GM19372 (cell line): ENCODE measurements at regions not wholly inside any gene's neighbourhood (a gene's known extent, or its start where the extent isn't known, plus 50 kb on each side); places are given as distances from the start of the nearest gene placed in this dataset.
"Not testable (repeated sequence)": the region's sequence is repeated elsewhere in the genome, so short reads cannot be mapped to it uniquely, and the experiment has no call there.

ENCODE experiments used
- ATAC-seq: cut with Tn5 transposase; IDR thresholded peaks from one replicate; pipeline ENCODE4 v1.9.1; 2021; ENCODE audit warnings: mild to moderate bottlenecking, low read depth, moderate library complexity; ENCODE audit not compliant: unreplicated experiment

DNA sequence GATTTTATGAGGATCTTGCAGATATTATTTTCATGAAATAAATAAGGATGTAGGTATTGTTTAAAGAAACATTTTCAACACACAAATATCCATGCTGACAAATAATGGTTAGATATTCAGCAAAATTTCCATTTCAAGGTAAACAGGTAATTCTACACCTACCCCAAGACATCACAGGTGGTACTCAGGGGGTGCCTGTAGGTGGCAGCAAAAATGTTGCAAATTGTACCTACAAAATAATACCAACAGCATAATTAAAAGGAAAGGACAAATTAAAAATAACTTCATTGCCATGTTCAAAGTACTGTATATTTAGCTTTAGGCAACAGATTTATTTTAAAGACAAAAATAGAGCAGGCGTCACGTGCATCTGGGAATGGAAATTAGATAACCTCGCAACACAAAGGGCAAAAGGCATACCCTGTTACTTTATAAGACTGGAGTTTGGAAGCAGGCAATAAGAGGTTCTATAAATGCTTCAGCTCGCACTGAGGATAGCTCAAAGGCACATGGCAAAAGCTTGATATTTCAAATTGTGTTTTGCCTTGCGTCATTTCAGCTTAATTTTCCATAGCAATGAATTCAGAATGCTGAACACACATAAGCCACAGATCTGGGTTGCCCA is 630.5 kb downstream of the TDRD15 start:
- no peak for ATAC-seq

DNA sequence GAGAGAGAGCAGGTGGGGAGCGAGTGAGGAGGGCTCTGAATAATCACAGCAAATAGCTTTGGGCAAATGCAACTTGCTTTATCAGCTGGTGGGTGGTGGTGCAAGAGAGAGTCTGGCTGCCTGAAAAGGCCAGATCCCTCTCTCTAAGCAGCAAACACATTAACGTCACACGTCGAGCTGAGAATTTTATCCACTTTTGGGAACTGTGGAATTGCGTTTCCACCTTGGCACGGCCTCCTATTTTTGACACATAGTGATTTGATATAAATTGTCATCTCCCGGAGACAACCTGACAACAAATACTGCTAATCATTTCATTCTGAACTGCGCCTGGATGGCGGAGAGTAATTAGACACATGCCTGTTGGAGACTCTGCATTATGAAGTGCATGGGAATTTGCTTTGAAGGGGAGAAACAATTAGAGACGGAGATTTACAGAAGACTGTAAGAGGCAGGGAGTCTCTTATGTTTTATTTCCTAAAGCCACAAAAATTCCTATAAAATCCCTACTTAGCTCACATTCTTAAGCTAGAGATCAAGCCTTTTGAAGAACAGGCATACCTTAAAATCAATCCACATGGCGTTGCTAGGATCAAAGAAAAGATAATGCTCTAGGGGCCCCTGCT is 634.1 kb downstream of the TDRD15 start:
- no peak for ATAC-seq

DNA sequence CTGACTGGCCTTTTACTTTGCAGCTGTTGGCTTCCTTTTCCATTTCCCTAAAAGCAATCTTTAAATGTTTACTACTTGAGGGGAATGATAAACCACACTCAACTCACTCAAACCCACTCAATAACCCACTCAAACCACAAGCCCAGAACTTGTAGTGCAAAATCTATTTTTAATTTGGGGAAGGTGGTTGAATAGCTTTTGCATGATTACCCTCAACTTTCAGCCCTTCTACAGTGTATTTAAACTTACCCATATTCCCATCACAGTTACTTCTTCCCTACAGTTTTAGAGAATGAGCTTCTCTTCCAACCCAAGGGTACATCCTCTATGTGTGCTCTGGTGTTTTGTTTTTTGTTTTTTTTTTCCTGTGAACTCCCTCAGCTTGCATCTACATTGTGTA is 636.1 kb downstream of the TDRD15 start:
- ATAC-seq, result no peak

DNA sequence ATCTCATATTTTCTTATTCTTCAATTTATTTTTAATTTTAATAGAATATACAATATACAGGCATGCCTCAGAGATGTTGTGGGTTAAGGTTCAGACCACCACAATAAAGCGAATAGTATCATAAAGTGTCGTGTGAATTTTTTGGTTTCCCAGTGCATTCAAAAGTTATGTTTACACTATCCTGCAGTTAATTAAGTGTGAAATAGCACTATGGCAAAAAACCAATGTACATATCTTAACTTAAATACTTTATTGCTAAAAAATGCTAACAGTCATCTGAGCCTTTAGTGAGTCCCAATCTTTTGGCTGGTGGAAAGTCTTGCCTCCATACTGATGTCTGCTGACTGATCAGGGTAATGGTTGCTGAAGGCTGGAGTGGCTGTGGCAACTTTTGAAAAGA is 637.6 kb downstream of the TDRD15 start:
- ATAC-seq, result no peak

DNA sequence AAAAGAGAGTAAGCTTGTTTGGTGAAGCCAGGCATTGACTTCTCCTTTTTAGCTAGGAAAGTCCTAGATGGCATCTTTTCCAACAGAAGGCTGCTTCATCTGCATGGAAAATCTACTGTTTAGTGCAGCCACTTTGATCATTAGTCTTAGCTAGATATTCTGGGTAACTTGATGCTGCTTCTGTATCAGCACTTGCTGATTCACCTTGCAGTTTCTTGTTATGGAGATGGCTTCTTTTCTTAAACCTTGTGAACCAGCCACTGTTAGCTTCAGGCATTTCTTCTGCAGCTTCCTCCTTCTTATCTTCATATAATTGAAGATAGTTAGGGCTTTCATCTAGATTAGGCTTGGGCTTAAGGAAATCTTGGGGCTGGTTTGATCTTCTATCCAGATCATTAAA is 639.7 kb downstream of the TDRD15 start:
- no peak for ATAC-seq

DNA sequence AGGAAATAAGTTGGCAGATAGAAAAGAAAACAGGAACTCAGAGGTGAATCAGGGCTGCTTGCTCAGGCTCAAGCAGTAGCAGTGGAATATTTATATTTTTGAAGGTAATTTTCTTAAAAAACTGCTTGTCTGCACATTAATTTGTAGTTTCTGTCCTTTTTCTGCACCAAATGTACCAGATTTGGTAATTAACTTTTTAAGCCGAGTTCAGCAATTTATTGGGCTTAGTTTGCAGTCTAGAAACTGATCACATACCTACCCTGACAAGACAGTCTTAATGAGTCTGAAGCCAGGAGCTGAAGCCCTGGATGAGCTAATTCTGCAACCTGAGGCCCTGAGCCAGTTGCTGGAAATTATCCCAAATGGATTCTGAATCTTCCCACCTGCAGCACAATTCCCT is 647.0 kb downstream of the TDRD15 start:
- ATAC-seq, result no peak

DNA sequence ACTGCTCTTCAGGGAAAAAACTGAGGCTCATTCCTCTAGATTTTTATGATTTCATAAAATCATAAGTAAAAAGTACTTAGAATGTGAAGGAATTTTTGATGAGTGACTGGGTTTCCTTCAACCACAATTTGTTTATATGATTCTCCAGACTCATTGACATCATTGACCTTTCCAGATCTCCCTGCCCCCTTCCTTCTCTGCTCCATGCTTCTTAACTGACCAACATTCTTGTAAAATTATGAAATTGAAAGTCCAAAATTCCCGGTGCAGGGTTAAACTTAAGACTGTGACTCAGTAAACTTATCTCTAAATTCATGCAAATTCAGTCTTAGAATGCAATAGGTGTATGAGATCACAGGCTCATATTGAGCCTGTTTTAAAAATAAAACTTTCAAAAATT is 648.9 kb downstream of the TDRD15 start:
- ATAC-seq, result no peak

DNA sequence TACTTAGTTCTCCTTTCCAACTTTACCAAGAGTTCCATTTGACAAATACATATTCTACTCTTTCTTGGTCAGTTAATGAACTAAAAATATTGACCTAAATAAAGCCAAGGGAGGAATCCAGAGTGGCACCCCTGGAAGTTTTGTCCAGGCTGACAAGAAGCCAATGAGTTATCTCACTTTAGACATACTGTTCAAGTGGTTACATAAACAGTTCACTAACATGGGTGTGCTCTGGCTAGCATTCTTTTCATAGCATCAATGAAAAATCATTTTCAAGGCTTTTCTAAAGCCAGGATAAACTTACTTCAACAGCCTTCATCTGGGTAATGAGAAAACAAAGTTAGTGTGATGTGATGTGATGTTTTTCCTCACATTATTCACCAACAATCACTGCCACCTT is 649.4 kb downstream of the TDRD15 start:
- no peak for ATAC-seq

DNA sequence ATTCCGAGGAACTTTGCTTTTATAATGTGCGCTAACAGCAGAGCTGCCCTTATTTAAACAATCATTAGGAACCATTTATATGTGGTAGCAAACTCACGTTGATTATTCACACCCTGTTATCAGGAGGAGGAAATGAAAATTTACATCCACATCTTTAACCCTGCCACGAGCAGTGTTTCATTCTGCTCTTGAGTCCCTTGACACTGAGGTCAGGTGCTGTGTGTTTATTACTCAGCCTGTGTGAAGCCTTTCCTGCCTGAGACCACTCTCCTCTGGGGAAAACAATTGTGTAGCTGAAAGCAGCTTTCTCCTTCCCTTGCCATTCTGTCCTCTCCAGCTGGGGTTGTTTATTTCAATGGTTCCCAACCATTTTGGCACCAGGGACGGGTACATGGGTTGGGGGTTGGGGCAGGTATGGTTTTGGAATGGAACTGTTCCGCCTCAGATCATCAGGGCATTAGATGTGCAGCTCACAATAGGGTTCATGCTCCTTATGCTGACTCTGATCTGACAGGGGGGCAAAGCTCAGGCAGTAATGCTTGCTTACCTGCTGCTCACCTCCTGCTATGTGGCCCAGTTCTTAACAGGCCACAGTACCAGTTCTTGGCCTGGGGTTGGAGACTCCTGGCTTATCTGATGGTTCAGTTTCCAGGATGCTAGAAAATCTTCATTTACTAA is 651.1 kb downstream of the TDRD15 start:
- no peak for ATAC-seq

DNA sequence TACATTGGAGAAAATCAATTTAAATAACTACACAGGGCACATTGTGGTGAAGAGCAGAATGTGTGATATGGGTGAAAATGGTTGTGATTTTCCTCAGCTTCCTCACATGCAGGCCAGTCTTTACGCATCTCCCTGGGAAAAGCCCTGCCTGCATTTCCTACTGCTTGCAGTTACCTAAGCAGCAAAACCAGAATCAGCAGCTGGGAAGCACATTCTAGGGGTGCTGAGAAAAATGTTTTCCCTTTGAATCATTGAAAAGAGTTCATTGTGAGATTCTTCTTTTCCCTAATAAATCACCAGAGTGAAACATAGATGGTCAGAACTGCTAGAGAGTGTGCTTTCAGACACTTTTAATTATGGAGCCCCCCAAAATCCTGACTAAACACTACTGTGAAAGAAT is 656.0 kb downstream of the TDRD15 start:
- ATAC-seq, result no peak

DNA sequence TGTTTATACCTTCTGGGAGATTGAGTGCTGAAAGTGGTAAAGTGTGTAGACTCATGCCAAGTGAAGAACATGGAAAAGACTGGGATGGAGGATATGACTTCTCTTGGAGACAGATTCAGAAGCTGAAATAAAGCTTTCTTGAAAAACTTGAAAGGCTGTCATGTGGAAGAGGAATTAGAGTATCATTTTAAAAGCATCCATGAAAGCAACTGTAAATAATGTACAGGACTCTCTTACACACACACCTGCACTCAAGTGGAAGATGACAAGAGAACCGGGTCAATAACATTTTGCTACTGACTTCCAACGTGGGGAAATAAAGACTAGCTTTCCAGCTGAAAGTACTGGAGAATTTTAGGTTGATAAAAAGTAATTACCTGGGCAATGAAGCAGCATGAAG is 658.2 kb downstream of the TDRD15 start:
- no peak for ATAC-seq

DNA sequence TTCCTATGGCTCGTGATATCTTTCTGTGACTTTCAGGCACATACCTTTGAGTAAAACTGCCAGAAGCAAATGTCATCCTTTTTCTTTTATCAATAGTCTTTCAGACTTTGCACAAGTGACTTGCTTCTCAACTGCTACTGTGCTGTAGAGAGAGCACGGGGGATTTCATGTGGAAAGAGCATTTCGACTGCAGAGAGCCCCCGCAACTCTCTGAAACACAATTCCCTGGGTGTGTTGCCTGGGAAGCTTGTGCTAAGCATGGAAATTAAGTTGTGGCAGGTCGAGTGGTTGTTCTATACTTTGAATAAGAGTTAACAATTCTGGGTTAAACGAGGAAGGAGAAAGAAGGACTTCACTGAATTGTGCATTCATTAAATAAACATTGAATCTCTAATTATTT is 659.1 kb downstream of the TDRD15 start:
- no peak for ATAC-seq

DNA sequence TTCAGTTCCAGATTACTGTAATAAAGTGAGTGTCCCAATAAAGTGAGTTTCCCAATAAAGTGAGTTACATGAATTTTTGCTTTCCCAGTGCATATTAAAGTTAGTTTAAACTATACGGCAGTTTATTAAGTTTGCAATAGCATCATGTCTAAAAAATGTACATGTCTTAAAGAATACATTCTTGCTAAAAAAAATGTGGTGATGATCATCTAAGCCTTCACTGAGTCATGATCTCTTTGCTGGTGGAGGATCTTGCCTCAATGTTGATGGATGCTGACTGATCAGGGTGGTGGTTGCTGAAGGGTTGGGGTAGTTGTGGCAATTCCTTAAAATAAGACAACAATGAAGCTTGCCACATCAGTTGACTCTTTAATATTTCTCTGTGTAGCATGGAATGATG is 664.2 kb downstream of the TDRD15 start:
- ATAC-seq, result no peak

DNA sequence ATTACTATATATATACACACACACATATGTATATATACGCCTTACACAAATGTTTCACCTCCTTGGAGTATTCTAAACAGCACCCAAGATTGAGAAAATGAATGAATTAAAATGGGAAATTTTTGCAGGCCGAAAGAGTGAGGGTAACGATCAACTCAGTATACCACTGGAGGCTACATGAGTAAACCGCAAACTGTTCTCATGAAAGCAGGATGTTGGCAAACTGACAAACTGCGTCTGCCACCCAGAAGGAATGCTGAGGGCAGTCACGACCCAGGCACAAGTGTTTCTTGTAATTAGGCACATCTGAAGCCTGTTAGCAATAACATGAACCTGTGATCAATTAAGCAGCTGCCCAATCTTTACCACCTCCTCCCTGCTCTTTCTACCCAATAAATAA is 666.5 kb downstream of the TDRD15 start:
- ATAC-seq, result not testable (repeated sequence)

DNA sequence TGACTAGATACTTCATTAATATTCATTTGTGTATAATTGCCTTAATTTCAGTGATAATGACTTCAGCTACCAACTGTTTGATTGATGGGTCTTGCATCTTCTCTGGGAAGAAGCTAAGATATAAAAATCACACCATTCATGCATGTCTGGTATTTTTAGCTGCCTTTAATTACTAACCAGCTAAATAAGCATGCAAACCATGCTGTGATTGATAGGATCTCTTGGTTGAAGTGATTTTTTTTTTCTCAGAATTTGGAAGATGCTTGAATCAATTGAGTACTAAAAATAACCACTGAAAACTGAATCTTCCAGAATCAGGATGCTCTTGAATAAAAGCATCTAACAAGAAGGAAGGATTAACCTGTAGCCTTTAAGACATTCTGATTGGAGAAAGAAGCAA is 668.8 kb downstream of the TDRD15 start:
- no peak for ATAC-seq

DNA sequence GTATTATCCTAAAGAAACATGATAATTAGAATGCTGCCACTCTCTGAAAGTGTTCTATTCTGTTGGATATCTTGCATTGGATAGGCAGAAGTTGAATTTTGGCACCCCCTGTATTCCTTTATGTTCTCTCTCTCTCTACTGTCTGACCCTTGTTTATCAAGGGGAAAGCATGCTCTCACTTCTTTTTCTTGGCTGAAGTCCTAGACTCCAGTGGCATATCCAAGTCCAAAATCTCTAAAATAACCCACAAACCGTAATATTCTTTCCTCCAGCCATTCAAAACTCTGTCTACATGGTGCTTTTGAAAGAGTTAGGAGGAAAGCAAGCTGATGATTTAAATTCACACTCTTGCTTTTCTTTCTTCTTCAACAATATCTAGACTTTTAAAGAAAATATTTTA is 669.7 kb downstream of the TDRD15 start:
- ATAC-seq, result no peak

DNA sequence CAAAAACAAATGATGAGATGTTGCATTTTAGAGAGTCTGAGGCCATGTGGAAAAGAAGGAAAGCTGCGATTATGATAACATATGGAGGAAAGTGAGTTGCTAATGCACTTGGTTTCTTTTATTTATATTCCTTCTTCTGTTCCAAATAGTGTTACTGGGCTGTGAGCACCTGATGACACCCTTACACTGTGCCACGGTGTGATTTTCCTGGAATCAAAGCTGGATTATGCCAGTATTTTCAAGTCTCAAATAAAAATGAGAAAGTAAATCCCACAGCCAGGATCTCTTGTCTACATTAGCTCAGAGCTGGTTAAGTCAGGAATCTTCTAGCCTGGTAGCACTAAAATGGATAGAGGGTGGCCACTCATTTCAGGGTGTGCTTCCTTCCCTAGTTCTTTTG is 670.8 kb downstream of the TDRD15 start:
- ATAC-seq, result no peak

DNA sequence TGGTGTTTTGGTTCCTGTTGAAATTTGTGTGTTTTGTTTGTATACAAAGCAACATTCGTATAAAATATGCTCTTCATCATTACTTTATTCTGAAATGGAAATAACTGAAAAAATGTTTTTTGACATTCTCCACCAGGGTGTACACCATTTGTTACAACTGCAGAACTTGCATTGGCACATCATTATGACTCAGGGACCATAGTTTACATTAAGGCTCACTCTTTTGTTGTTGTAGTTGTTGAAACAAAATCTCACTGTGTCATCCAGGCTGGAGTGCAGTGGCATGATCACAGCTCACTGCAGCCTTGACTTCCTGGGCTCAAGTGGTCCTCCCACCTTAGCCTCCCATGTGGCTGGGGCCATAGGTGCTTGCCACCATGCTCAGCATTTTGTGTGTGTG is 676.6 kb downstream of the TDRD15 start:
- no peak for ATAC-seq

DNA sequence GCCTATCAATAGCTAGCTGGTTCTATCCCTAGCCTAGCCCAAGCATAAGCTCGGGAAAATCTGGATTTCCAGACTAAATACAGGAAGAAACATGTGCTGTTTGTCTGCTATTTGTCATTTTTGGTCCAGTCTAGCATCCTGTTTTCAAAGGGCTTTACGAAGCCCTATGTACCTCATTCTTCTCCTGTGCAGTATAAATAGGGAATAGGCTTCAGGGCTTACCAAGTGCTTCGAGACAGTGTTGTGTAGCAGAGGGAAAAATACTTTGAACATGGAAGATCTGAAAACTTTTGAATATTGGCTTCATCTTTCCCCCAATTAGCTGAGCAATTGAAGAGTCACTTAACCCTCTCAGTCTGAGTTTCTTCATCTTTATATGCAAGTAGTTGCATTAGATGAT is 679.8 kb downstream of the TDRD15 start:
- no peak for ATAC-seq

DNA sequence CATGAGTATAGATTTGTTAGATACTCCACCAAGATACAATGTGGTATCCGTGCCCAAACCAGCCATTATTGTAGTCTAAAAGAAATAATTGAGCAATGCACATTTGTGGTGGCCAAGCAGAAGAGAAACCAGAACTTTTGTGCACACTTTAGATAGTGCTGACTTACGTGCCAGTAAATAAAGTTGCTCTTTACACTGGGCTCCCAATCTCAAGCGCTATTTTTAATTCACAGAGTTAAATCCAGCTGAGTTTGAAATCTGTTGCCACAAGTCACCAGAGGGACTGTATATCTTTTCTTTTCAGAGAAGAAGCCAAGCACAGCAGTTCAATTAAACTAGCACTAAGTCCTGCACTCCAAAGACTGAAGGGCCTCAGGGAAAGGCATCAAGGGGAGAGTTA is 680.4 kb downstream of the TDRD15 start:
- no peak for ATAC-seq

DNA sequence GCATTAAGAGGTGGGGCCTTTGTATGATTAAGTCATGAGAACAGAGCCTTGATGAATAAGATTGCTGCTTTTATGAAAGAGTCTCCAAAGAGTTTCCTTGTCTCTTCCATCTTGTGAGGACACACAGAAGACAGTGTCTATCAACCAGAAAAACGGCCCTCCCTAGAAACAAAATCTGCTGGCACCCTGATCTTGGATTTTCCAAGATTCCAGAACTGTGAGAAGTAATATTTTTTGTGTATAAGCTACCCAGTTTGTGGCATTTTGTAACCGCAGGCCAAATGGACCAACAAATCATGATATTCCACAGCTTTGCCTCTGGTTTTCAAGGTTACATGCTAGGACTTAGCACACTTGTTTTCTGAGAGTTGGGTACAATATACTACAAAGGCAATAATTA is 687.8 kb downstream of the TDRD15 start:
- ATAC-seq, result no peak

DNA sequence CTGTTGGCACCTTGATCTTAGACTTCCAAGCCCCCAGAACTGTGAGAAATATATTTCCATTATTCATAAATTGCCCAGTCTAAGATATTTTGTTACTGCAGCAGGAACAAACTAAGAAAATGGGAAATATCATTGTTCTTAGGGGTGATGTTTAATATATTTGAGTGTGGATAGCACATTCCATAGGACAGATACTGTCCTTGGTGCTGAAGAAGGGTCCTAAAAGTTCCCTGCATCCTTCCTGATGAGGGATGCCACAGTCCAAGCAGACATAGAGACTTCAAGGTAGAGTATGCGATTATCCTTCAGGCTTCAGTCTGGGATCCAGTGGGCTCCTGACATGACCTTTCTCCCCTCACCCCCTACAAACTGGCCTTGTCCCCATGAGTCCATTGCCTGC is 689.0 kb downstream of the TDRD15 start:
- no peak for ATAC-seq
